Panc1 (cell line): ENCODE measurements at regions not wholly inside any gene's neighbourhood (a gene's known extent, or its start where the extent isn't known, plus 50 kb on each side); places are given as distances from the start of the nearest gene placed in this dataset.

Source experiments
- ATAC-seq: fragments of 200-7000 bp; cut with Tn5 transposase; 2 replicates; pipeline ENCODE4 v1.9.1; 2020; ENCODE audit warnings: mild to moderate bottlenecking, moderate library complexity
- BruUV-seq: library from RNA; stranded (reverse); fragments of 400-500 nt; replicated peaks from 2 replicates; lab custom pipeline; 2021; lab: Mats Ljungman, UMichigan
- CTCF ChIA-PET: fragments of 300-600 bp; sonication (Branson Sonifier 250); formaldehyde crosslinking; loops from one replicate; lab custom pipeline; 2022; ENCODE audit warnings: antibody characterized with exemption; lab: Charles Lee
- POLR2A ChIA-PET: fragments of 300-600 bp; sonication (Branson Sonifier 250); formaldehyde crosslinking; loops from one replicate; lab custom pipeline; 2022; ENCODE audit warnings: antibody characterized with exemption; lab: Charles Lee
- DNase-seq: peaks from one replicate; pipeline ENCODE4 v3.0.0-alpha.2; 2010; ENCODE audit warnings: low read depth, low spot score
- H3K27ac ChIP-seq: 2 replicates; pipeline ENCODE4 v1.5.1; 2011; ENCODE audit warnings: mild to moderate bottlenecking, low read length, inconsistent platforms
- H3K27me3 ChIP-seq: fragments of 200-500 bp; sonication (Bioruptor generic); 2 replicates; pipeline ENCODE4 v1.6.0; 2014; ENCODE audit warnings: low read length, inconsistent platforms; ENCODE audit not compliant: control insufficient read depth, insufficient read depth
- H3K36me3 ChIP-seq: fragments of 200-500 bp; sonication (Bioruptor generic); 2 replicates; pipeline ENCODE4 v1.5.1; 2014; ENCODE audit warnings: inconsistent platforms, mild to moderate bottlenecking, low read length, moderate library complexity; ENCODE audit not compliant: control insufficient read depth, insufficient read depth
- H3K4me1 ChIP-seq: 2 replicates; pipeline ENCODE4 v1.5.1; 2011; ENCODE audit warnings: inconsistent platforms, mild to moderate bottlenecking, low read length, moderate library complexity; ENCODE audit not compliant: control insufficient read depth, insufficient read depth
- H3K4me3 ChIP-seq, 2 experiments: 2 replicates each; pipeline ENCODE4 v1.5.1; 2011 to 2012; ENCODE audit warnings: low read depth in 2 of 2, low read length in 2 of 2, mild to moderate bottlenecking in 2 of 2, inconsistent platforms in 1 of 2, moderate library complexity in 1 of 2
- H3K9me3 ChIP-seq: fragments of 200-500 bp; sonication (Bioruptor generic); 2 replicates; pipeline ENCODE4 v1.5.1; 2014; ENCODE audit warnings: low read depth, mild to moderate bottlenecking, inconsistent platforms, low read length, moderate library complexity; ENCODE audit not compliant: control insufficient read depth, insufficient read depth
- CTCF ChIP-seq: fragments of 450-650 bp; IDR thresholded peaks from 2 replicates; pipeline ENCODE4 v1.5.1; 2017; ENCODE audit warnings: mild to moderate bottlenecking
- POLR2AphosphoS5 ChIP-seq: IDR thresholded peaks from 2 replicates; pipeline ENCODE4 v1.6.1; 2012; ENCODE audit warnings: mild to moderate bottlenecking, low read depth, low read length, moderate library complexity
- SIN3A ChIP-seq: IDR thresholded peaks from 2 replicates; pipeline ENCODE4 v1.6.1; 2012; ENCODE audit warnings: low read depth, mild to moderate bottlenecking, low read length, moderate library complexity, borderline replicate concordance; ENCODE audit not compliant: insufficient read depth
- TCF7L2 ChIP-seq: IDR thresholded peaks from 2 replicates; pipeline ENCODE4 v1.6.1; 2011; ENCODE audit warnings: mild to moderate bottlenecking, low read depth, low read length, inconsistent platforms
- in situ Hi-C: cut with HindIII; loops from 2 replicates; pipeline ENCODE4 v1.10.0; 2016; ENCODE audit warnings: low sequenced_read_pairs, low pct_unique_long_range_greater_than_20kb
- intact Hi-C: fragments of 100-400 bp; cut with micrococcal nuclease; formaldehyde crosslinking; loops from one replicate; pipeline ENCODE4 v1.10.0; 2022; ENCODE audit not compliant: unreplicated experiment
- TF ChIP-seq, protein P1 (sequence below), 2 experiments: IDR thresholded peaks; 2 replicates each; pipeline ENCODE4 v1.6.1; 2011 to 2012; ENCODE audit warnings: low read depth in 2 of 2, control low read depth in 1 of 2, low read length in 1 of 2, mild to moderate bottlenecking in 1 of 2, moderate library complexity in 1 of 2; ENCODE audit not compliant: insufficient read depth in 1 of 2

- CTCF ChIA-PET, result no interaction called here
- in situ Hi-C loops (no loop called here), intact Hi-C loops (no loop called here)
- DNase-seq (no peak), ATAC-seq (no peak)
- Histone ChIP-seq H3K9me3 (no peaks in the 10 kb centered on the region), H3K4me3 (no peak overlapping the region), H3K27ac (no peak overlapping the region), H3K27me3 (no peaks in the 10 kb centered on the region), H3K4me1 (no peaks in the 10 kb centered on the region), H3K36me3 (no peaks in the 10 kb centered on the region)
- TF ChIP-seq SIN3A (no peak), POLR2AphosphoS5 (no peak), CTCF (no peak), TCF7L2 (no peak)
- TF ChIP-seq, protein P1, sequence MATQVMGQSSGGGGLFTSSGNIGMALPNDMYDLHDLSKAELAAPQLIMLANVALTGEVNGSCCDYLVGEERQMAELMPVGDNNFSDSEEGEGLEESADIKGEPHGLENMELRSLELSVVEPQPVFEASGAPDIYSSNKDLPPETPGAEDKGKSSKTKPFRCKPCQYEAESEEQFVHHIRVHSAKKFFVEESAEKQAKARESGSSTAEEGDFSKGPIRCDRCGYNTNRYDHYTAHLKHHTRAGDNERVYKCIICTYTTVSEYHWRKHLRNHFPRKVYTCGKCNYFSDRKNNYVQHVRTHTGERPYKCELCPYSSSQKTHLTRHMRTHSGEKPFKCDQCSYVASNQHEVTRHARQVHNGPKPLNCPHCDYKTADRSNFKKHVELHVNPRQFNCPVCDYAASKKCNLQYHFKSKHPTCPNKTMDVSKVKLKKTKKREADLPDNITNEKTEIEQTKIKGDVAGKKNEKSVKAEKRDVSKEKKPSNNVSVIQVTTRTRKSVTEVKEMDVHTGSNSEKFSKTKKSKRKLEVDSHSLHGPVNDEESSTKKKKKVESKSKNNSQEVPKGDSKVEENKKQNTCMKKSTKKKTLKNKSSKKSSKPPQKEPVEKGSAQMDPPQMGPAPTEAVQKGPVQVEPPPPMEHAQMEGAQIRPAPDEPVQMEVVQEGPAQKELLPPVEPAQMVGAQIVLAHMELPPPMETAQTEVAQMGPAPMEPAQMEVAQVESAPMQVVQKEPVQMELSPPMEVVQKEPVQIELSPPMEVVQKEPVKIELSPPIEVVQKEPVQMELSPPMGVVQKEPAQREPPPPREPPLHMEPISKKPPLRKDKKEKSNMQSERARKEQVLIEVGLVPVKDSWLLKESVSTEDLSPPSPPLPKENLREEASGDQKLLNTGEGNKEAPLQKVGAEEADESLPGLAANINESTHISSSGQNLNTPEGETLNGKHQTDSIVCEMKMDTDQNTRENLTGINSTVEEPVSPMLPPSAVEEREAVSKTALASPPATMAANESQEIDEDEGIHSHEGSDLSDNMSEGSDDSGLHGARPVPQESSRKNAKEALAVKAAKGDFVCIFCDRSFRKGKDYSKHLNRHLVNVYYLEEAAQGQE (IDR thresholded peaks at IDR 0.05; ENCODE audit: insufficient read depth in 1 of 2, low read depth in 2 of 2, low read length in 1 of 2), result no peak
- no TSS peak for BruUV-seq
- POLR2A ChIA-PET, result no interaction called here
Observed at GRCh38 chr18:26778054-26778393, 87.5 kb downstream of the AQP4 start.

DNA sequence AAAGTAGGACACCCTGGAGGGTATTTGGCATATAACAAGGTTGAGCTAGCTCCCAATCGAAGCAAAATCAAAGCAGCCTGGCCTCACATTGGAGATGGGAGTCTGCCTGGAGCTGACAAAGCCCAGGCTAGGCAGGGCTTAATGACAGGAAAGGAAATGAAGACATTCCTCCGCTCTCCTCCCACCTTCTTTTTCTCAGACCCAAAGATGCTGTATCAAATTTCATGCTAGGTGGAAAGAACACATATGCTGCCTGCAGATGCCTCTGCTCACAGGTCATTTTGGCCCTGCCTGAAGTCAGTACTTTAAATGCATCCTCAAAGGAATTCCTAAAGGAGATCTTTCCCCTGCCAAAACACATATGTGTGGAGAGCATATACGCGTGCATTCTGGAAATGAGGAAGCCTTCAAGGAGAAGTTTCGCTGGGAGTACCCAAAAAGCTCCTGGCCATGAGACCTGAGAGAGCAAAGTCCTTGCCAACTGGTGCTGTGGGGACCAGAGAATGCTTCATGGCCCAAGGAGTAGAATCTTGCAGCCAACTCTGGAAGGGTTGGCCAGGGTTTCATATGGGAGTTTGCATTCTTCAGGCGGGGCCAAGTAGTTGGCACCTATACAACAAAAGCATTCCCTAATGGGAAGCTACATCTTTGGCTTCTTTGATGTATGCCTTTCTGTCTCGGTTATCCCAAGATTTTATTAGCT lies 88.0 kb downstream of the AQP4 start:
- Histone ChIP-seq H3K27ac (no peak overlapping the region), H3K27me3 (no peaks in the 10 kb centered on the region), H3K9me3 (no peaks in the 10 kb centered on the region), H3K4me1 (no peaks in the 10 kb centered on the region), H3K4me3 (no peak overlapping the region), H3K36me3 (no peaks in the 10 kb centered on the region)
- intact Hi-C loops (no loop called here), in situ Hi-C loops (no loop called here)
- no peak for DNase-seq
- TF ChIP-seq CTCF (no peak), SIN3A (no peak), POLR2AphosphoS5 (no peak), TCF7L2 (no peak)
- TF ChIP-seq, protein P1 (IDR thresholded peaks at IDR 0.05; ENCODE audit: insufficient read depth in 1 of 2, low read depth in 2 of 2, low read length in 1 of 2), result no peak
- ATAC-seq, result no peak
- BruUV-seq, result no TSS peak
- ChIA-PET POLR2A (no interaction called here), CTCF (no interaction called here)
